ENCODE measurements at regions not wholly inside any gene's neighbourhood (a gene's known extent, or its start where the extent isn't known, plus 50 kb on each side); places are given as distances from the start of the nearest gene placed in this dataset.

DNA sequence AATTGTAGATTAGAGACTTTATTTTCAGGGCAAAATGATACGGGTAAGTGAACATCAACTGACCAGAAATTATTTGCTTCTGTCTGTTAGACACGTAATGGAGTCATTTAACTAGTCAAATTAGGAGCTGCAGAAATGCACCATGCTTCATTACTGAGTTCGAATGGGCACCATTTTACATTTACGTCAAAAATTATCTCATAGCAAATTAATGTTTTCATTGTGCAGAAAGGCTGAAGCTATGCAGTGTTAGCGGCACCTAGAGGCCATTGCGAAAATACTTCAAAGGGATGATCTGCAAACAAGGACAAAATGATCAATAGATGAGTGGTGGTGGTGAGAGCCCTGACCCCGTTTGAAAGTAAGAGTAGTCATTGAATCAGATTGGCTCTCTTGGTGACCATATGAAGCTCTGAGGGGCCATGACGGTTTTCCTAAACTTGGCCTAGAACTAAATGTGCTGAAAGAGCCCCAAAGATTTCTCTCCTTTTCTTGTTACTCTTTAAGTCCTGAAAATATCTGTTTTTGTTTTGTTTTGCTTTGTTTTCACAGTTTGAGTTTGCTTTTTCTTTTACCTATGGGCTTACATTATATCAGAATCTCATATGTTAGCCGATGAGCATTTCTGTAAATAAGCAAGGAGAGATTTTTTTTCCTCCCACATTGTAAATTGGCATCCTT is 277.9 kb downstream of the ZNF536 start:
- ATAC-seq: no peak

DNA sequence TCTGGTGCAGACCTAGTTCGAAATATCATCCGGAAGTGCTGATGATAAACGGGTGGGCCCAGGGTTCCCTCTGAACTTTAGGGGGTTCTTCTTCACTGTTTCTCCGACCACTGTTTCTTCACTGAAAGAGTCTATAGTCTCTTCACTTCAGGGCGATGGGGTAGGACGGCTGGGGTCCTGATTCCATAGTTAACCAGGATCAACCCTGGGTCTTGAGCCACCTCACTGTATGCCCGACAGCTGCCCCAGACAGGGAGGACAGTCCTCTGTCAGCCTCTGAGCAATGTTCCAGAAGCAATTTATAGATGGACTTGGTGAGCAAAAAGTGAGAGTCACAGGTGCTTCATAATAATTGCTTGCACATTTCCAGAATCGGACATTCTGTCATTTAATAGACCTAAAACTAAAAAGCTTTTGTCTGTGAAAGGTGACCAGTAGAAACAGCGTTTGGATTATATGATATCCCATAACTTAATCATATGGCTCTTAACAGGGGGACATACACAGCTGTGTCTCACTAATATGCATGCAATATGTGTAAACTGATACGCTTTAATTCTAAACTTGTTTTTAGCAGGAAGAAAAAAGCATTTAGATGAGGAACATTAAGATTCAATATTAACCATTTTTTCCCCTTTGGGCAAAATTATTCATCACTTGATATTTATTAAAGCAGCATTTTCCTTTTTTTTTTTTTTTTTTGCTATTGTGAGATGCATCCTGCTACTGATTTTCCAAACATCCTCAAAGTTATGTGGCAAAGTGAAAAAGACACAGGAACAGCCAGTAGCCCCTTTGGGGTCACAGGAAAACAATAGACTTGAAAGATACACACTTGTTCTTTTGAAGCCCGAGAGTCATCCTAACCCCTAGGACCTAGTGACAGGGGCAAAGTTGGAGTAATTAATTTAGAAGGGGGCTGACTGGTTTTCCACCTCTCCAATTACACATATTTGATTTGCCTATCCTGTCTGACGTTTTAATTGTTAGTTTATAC is 277.0 kb downstream of the ZNF536 start:
- no peak for ATAC-seq

DNA sequence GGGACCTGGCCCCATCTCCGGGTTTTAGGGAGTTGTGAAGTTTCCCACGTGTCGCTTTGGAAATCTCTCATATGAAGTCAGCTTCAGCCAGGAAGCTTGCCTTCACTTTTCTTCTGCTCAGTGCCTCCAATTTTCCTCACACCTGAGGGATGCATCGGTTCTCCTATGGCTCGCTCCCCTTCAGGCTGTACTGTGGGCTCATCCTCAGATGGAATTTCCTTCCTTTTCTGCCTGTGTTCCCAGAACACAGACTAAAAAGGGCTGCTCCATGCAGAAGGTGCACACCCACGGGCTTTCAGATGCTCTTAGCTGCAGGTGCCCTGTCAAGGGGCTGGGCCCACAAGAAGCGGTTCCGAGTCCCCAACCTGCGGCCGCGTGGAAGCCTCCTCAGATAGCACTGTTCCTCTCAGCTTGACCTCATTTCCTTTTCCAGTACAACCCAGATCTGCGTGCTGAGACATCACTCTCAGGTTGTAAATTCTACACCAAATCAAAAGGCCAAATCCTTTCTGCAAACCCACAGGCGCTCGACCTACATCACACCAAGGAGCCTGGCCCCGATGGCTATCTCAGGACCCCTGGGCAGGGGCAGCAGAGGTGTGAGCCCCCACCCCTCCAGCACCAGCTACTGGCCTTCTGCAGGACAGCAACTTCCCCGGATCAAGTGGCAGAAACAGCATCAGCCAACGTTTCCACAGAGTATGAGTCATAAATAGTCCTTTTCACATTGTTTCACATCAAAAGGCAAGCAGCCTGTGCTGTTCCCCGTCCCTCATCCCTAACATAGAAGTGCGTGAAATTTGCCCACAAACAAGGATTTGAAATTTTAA is 275.9 kb downstream of the ZNF536 start:
- ATAC-seq: no peak

DNA sequence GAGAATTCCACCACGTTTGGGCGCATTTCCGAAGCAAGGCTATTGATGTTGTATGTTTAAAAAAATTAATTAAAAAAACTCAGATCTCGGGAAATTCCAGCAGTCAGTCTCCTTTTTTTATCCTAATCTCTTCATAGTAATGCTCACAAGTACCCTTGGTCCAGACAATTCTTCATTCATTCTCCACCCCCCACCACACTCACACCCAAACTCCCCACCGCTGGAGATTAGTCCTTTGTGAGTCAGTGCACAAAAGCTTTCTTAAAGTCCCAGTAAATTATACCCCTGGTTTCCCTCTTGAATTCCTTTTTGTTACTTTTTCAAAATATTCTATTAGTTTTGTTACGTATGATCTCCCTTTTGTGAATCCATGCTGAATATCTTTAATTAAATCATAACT is 274.6 kb downstream of the ZNF536 start:
- no peak for ATAC-seq

DNA sequence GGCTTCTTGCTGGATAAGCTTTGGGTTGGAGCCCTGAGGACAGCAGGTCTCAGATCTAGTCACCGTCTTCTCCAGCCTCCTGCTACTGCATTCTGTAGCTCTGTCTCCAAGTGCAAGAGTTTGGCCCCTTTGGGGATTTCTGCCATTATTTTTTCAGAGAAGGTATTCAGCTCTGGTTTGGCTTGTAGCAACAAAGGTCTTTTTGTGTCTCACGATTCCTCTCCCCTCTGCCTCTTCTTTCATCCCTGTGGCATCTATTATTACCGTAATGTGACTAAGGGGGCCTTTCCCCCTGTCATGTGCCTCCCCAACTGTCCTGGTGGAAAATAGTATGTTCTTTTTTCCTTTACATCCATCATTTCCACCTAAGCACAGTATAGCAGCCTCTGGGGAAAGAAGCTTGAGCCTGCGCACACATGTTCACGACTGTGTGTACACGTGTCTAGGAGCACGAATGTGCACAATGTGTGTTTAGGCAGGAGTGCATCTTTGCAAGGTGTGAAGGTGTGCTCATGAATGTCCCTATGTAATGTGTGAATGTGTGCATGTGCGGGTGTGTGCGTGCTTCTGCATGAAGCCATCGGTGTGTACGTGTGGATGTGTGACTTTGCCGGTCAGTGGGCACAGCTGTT is 273.9 kb downstream of the ZNF536 start:
- no peak for ATAC-seq

DNA sequence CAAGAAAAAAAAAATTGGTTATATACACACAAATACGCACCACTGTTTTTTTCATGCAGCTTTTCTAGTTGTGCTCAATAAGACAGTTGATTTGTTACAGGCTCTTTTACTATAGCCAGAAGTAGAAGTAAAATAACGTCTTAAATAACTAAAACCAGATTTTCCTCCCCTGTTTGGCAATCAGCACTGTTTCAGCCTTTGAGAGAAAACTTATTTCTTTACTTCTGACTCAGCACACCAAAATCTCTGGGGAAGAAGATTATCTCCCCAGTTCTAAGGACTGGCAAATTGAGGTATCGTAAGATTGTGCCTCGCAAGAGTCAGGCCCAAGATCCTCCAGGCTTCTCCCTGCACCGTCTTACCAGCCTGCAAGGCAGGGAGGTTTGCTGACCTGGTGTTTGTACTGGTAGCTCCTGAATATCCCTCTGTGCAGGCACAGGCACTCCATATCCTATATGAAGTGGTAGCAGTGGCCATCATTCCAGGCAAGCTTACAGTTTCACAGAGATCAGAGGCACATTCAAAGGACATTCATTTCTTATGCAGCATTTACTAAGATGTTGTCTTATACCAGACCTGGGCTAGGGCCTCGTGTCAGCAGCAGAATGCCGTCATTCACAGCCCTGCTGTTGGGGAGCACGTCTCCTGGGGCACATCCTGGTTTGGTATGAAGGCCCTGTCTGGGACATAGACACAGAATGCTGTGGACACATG is 268.2 kb downstream of the ZNF536 start:
- no peak for ATAC-seq

DNA sequence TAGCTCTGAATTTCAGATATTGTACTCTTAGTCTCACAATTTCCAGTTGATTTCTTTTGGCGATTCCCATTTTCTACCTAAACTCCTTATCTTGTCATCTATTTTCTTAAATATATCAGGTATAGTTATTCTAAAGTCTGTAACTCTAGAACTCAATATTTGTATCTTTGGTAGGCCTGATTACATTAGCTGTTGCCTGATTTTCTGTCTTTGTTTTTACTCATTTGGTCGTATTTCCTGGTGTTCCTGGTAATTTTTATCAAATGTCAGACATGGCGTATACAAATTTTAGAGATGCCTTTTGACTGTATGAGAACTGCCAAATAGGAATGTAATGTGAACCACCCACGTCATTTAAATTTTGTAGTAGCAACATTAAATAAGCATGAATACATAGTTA is 266.7 kb downstream of the ZNF536 start:
- ATAC-seq: no peak

DNA sequence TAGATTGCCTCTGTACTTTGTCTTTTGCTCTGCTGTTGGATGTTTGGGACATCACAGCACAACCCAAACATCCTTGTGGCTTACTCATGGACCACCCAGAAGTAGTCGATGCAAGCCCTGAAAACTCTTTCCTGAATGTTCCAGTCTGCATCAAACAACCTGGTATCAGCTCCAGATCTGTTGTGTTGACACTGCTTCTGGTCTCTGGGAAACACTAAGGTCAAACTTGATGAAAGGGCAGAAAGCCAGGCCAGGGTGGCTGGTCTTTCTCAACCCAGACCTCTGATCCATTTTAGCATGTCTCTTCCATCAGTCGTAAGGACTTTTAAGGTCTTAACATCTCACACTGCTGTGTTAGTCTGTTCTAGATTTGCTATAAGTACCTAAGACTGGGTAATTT is 265.7 kb downstream of the ZNF536 start:
- no peak for ATAC-seq

DNA sequence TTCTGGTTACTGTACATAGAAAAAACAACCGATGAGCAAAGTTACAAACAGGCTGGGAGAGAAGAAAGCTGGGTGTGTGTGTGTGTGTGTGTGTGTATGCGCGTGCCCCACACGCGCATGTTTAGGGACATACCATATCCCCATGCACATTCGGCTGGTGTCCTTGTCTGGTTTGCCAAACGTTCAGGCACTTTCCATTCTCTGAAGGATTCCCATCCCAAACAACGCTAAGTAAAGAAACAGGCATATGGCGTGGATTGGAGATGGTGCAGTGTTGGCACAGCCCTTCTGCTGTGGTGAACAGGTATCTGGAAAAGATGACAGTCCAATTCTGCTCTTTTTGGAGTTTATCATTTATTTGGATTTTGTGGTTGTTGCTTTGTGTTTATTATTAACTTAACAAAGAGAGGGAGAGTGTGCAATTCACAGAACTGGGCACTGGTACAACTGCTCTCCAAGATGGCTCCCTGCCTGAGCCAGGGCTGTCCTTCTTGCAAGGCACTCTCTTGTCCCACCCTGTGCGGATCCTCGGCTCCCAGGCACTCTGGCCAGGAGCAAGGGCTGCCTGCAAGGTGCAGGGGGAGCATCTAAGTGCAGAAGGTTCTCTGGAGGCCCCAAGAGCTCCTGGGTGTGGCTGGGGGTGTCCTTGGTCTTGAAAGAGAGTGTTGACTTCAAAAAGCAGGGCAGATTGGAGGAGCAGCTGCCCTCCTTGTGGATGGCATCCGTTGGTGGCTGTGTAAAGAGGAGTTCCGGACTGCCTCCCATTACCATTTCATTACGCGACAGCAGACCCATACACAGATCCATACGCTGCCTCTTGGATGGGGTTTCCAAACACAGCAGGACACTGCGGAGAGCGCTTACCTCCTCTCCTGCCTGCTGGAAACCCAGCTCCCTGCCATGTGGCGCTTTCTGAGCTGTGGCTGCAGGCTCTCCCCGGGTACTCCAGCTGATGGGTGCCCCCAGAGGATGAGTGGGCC is 263.1 kb downstream of the ZNF536 start:
- no peak for ATAC-seq

DNA sequence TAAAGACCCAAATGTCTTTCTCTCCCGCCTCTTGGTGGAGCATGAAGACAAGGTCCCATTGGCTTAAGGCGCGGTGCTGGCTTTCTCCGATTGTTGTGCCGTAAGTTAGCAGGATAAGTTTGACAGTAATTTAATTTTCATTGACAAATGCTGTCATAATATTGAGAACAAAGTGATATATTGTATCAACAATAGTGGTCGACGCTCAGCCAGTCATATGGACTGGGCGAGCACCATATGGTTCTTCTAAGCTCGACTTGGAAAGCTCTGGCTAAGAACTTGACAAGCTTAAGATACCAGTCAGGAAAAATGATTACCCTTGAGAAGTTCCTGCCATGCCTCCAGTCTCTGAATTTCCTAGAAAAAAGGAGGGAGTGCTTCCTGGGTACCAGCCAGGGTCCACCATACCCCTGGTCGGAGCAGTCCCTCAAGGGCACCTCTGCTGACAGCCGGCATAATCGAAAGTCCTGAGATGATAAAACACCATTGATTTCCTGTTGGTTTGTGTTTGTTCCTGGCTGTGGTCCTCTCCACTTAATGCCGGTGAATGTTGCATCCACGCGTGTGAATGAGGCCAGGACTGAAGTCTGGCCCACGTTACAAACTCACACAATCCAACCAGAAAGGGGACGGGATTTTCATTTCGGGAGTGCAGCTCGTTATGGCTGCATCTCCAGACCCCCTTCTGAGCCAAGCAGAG is 262.1 kb downstream of the ZNF536 start:
- no peak for ATAC-seq

DNA sequence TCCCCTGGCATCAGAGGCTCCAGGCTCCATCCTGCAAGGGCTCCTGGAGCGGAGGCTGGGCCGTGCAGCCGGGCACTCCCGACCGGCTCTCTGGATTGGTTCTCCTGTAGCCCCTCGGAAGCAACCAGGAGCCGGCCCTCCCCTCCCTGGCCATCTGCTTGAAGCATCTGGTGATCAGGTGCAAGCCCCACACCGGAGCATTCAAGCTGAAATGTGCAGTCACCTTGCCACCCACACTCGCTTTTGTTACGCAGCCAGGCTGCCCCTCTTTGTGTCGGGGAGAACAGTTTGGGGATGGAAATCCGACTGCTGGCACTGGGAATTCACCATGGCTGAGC is 258.8 kb downstream of the ZNF536 start:
- ATAC-seq: no peak

DNA sequence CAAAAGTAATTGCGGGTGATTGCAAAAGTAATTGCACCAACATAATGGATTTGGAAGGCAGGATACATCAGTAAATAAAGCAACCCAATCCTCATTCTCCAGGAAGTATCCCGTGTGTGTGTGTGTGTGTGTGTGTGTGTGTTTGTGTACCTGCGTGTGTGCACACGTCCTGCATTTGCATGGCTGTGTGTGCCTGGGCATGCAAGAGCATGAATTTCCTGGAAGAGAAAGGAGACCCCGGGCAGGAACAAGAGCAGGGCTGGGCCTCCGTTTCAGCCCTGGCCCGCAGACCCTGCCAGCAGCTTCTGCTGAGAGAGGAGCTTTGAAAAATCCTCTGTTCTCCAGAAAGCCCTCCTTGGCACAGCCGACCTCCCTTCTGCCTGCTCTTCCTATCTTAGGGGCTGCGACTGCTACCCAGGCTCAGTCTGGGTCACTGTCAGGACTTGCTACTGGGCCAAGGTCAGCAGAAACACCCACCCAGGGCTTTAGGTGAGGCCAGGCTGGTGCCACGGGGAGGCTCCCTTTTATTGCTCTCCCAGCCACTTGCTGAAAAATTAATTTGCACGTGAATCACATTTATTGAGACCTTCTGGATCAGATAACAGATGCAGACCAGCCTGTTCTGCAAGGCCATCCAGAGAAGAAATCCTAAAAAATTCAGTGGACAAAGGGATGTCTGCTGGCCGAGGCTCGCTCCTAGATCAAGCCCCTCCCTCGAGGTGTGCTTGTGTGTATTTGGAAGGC is 258.3 kb downstream of the ZNF536 start:
- no peak for ATAC-seq

DNA sequence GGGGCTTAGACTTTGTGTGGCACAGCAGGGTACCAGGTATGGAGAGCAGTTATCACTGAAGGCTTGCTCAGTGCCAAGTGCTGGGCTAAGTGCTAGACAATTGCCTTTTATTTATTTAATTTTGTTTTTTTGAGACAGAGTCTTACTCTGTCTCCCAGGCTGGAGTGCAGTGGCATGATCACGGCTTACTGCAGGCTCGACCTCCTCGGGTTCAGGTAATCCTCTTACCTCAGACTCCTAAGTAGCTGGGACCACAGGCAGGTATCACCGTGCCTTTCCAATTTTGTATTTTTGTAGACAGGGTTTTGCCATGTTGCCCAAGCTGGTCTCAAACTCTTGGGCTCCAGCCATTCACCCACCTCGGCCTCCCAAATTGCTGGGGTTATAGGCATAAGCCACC is 256.9 kb downstream of the ZNF536 start:
- no peak for ATAC-seq

DNA sequence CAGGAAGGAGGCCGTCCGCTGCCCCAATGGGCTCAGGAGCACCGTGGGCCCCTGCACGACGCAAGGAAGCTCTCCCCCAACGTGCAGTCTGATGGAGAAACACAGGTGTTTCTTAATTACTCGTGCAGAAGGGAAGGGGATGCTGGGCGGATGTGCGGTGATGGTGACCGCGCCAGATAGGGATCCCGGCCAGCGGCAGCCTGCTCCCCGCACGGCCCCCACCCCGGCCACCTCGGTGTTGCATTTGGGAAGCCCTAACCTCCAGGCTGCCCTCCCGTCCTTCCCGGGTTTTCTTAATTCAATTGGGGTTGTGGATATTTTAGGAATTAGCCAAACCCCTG is 254.4 kb downstream of the ZNF536 start:
- ATAC-seq: no peak

DNA sequence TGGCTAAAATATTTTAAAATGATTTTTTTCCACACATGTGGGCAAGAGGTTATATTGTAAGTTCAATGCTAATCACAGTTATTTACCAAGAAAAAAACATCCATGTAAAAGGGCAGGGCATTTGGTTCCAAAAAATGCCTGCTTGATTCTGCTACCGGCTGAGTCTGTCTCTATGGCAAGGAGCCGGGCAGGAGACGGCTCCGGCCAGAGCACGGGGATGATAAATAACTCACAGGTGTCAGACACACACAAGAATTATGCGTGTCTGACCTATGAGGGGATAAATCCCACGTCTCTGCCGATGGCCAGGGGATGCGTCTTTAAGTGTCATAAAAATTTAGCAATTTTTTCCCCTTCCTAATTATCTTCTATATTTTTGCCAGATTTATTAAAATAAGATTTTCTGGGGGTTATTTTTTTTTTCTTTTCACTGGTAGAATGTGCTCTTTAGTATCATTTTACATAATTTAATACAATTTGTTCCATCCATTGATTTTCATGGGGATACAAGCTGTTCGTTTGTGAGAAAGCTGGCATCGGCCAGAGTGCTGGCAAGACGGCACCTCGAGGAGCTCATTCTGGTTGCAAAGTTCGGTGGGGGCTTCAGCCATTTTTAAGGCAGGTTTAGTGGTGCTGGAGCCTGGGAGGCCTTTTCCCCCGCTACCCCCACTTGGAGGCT is 253.9 kb downstream of the ZNF536 start:
- ATAC-seq: no peak

DNA sequence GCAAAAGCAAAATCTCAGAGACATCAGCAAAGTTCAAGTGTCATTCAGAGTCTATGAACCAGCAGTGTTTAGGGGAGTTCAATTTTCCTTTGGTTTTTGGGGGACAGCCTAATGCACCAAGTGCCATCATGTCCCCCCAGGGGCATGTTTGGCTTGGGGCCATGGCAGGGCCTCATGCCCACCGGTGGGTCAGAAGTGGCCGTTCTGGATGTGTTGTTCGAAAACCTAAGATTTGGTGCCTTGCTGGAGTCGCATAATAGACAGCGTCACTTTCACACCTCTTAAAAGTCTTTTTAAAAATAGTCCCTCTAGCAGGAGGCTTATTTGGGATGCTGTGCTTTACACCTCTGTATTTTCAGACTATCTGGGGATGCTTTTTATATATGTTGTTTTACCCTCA is 250.1 kb downstream of the ZNF536 start:
- no peak for ATAC-seq

DNA sequence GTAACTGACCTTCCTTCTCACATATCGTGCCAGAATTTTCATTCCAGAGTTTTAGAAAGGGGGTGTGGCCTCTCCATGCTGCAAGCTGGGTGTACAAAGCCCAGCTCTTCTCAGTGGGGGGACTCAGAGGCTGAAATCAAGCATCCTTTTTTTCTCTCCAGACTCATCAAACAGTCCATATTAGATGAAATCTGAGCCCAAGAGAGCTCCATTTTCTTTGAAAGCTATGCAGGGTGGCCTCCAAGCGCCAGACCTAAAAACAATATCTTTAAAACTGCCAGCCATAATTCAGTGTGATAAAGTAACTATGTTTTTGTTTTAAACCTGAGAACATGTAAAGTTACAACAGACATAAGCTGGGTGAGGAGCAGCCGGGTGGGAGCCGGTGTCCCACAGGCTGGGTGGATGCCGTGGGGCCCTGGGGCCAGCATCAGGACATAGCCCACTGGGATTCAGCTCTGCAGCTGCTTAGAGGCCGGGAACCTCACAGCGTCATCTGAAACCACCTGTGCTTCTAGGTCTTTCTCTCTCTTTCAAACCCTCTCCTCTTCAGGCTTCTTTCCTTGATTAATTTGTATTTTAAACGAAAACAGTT is 249.2 kb downstream of the ZNF536 start:
- ATAC-seq: no peak

DNA sequence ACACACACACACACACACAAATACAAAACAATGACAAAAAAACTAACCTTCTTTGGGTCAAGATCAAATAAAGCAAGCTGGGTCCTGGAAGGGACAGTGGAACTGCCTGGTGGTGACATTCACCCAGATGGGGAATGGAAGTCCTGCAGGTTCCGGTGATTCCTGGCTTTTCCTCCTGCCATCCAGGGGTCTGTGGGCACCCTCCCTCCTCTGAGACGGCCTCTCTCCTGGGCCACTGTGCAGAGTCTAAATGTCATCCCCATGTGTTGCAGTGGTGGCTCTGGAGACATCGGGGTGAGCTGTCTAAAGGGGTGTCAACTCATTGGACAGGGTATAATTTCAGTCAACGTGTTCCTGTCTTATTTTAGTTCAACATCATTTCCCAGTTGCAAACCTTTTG is 248.2 kb downstream of the ZNF536 start:
- no peak for ATAC-seq

Data from esophagus mucosa (tissue), 1 donor.